ENCODE measurements at regions not wholly inside any gene's neighbourhood (a gene's known extent, or its start where the extent isn't known, plus 50 kb on each side); places are given as distances from the start of the nearest gene placed in this dataset.
"Not testable (repeated sequence)": the region's sequence is repeated elsewhere in the genome, so short reads cannot be mapped to it uniquely, and the experiment has no call there.

GRCh38 chr4:83781434-83781833 is 245.5 kb downstream of the GPAT3 start:
- DNase-seq (no peak), ATAC-seq (no peak)
- intact Hi-C loops (cut with DNase I) = no loop called here

- intact Hi-C loops (cut with DNase I) = no loop called here
- DNase-seq = no peak
Observed at GRCh38 chr4:83780053-83780733, 244.3 kb downstream of the GPAT3 start.

GRCh38 chr4:83779103-83780052 is 243.5 kb downstream of the GPAT3 start:
- no peak for ATAC-seq
- intact Hi-C loops (cut with DNase I) = loop anchor here in 1 of 2 donors (10.0 kb wide), 1 partner anchor 75 kb away; no protein-coding TSS in a partner anchor
- no peak for DNase-seq

More at GRCh38 chr4:83780053-83780733, 244.3 kb downstream of the GPAT3 start:
- ATAC-seq = no peak

- intact Hi-C loops (cut with DNase I) = loop anchor here (5.0 to 10.0 kb wide), 2 partner anchors 82 to 190 kb away; no protein-coding TSS in a partner anchor
- DNase-seq (no peak), ATAC-seq (peak in 1 of 2 donors; percentile 36)
Observed at GRCh38 chr4:83772685-83773084, 236.8 kb downstream of the GPAT3 start.

GRCh38 chr4:83771113-83771705 is 235.3 kb downstream of the GPAT3 start:
- DNase-seq = peak; percentile 30
- intact Hi-C loops (cut with DNase I) = loop anchor here (2.0 to 10.0 kb wide), 3 partner anchors 74 to 191 kb away; no protein-coding TSS in a partner anchor
- peak; percentile 66 to 83 for ATAC-seq

- DNase-seq (no peak), ATAC-seq (no peak)
- intact Hi-C loops (cut with DNase I) = no loop called here
Observed at GRCh38 chr4:83768146-83768545, 232.2 kb downstream of the GPAT3 start.

- intact Hi-C loops (cut with DNase I) = no loop called here
Observed at GRCh38 chr4:83767067-83767466, 231.2 kb downstream of the GPAT3 start.

GRCh38 chr4:83759611-83760010 is 223.7 kb downstream of the GPAT3 start:
- no peak for ATAC-seq
- DNase-seq = no peak
- intact Hi-C loops (cut with DNase I) = no loop called here

More at GRCh38 chr4:83767067-83767466, 231.2 kb downstream of the GPAT3 start:
- ATAC-seq = no peak
- no peak for DNase-seq

- no peak for ATAC-seq
- intact Hi-C loops (cut with DNase I) = no loop called here
- no peak for DNase-seq
Observed at GRCh38 chr4:83758285-83758684, 222.4 kb downstream of the GPAT3 start.

GRCh38 chr4:83757121-83757621 is 221.3 kb downstream of the GPAT3 start:
- intact Hi-C loops (cut with DNase I) = no loop called here
- DNase-seq (no peak), ATAC-seq (peak; percentile 41 to 65)

GRCh38 chr4:83753260-83753659 is 217.4 kb downstream of the GPAT3 start:
- intact Hi-C loops (cut with DNase I) = no loop called here
- DNase-seq (no peak), ATAC-seq (no peak)

- DNase-seq (no peak), ATAC-seq (no peak)
- intact Hi-C loops (cut with DNase I) = no loop called here
Observed at GRCh38 chr4:83751336-83751949, 215.5 kb downstream of the GPAT3 start.

GRCh38 chr4:83748711-83749110 is 212.8 kb downstream of the GPAT3 start:
- intact Hi-C loops (cut with DNase I) = no loop called here
- DNase-seq = no peak
- ATAC-seq = no peak

GRCh38 chr4:83738895-83739294 is 203.0 kb downstream of the GPAT3 start:
- no peak for ATAC-seq
- intact Hi-C loops (cut with DNase I) = no loop called here
- DNase-seq = no peak

GRCh38 chr4:83734576-83734975 is 198.7 kb downstream of the GPAT3 start:
- ATAC-seq (no peak), DNase-seq (no peak)

GRCh38 chr4:83732114-83732635 is 196.3 kb downstream of the GPAT3 start:
- no peak for DNase-seq

More at GRCh38 chr4:83734576-83734975, 198.7 kb downstream of the GPAT3 start:
- intact Hi-C loops (cut with DNase I) = no loop called here

GRCh38 chr4:83731609-83732008 is 195.7 kb downstream of the GPAT3 start:
- DNase-seq (no peak), ATAC-seq (no peak)
- intact Hi-C loops (cut with DNase I) = no loop called here

More at GRCh38 chr4:83732114-83732635, 196.3 kb downstream of the GPAT3 start:
- ATAC-seq = no peak
- intact Hi-C loops (cut with DNase I) = no loop called here

GRCh38 chr4:83730958-83731357 is 195.1 kb downstream of the GPAT3 start:
- intact Hi-C loops (cut with DNase I); DNase-seq; ATAC-seq: not testable (repeated sequence)

- intact Hi-C loops (cut with DNase I) = no loop called here
- ATAC-seq = no peak
- DNase-seq = no peak
Observed at GRCh38 chr4:83728191-83728590, 192.3 kb downstream of the GPAT3 start.
